Astrocyte (in vitro differentiated cells and primary cell): ENCODE measurements at regions not wholly inside any gene's neighbourhood (a gene's known extent, or its start where the extent isn't known, plus 50 kb on each side); places are given as distances from the start of the nearest gene placed in this dataset.

ENCODE experiments used
- EZH2 ChIP-seq: IDR thresholded peaks from 2 replicates; pipeline ENCODE4 v1.6.1; 2012; ENCODE audit warnings: mild to moderate bottlenecking, low read length, inconsistent platforms; ENCODE audit not compliant: insufficient read depth
- TF ChIP-seq, protein P1 (sequence below): IDR thresholded peaks from 2 replicates; pipeline ENCODE4 v1.5.1; 2011; ENCODE audit warnings: low read depth, mild to moderate bottlenecking, inconsistent platforms, low read length, moderate library complexity; ENCODE audit not compliant: insufficient read depth

DNA sequence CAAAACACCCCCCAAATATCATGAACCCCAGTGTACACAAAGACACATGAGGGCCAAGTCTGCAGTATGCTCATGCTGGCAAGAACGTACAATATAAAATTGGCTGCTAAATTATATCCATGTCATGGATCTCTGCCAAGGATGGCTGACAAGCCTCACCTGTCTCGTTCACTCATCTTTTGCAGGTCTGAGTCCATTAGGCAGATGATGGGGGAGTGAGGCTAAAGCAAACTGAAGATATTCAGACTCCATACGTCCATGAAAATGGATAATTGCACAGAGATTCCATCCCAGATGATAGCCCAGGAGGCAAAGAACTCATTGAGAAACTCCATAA lies 122.3 kb upstream of the PTPRG start:
- TF ChIP-seq, protein P1, sequence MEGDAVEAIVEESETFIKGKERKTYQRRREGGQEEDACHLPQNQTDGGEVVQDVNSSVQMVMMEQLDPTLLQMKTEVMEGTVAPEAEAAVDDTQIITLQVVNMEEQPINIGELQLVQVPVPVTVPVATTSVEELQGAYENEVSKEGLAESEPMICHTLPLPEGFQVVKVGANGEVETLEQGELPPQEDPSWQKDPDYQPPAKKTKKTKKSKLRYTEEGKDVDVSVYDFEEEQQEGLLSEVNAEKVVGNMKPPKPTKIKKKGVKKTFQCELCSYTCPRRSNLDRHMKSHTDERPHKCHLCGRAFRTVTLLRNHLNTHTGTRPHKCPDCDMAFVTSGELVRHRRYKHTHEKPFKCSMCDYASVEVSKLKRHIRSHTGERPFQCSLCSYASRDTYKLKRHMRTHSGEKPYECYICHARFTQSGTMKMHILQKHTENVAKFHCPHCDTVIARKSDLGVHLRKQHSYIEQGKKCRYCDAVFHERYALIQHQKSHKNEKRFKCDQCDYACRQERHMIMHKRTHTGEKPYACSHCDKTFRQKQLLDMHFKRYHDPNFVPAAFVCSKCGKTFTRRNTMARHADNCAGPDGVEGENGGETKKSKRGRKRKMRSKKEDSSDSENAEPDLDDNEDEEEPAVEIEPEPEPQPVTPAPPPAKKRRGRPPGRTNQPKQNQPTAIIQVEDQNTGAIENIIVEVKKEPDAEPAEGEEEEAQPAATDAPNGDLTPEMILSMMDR, result no peak
- TF ChIP-seq EZH2, result no peak
